ENCODE measurements at regions not wholly inside any gene's neighbourhood (a gene's known extent, or its start where the extent isn't known, plus 50 kb on each side); places are given as distances from the start of the nearest gene placed in this dataset.

- H3K36me3 ChIP-seq (ENCODE audit: insufficient read depth, low read length, poor library complexity, severe bottlenecking) = no peaks in the 10 kb centered on the region
- H3K27ac ChIP-seq (ENCODE audit: low read depth, low read length, poor library complexity, severe bottlenecking) = no peak overlapping the region
- H3K27me3 ChIP-seq (replicated peaks; ENCODE audit: insufficient read depth, low read depth, low read length, poor library complexity) = peaks cover 40% of the 10 kb centered on the region
- TF ChIP-seq CTCF (conservative IDR thresholded peaks at IDR 0.05; ENCODE audit: low read depth, low read length) (no peak), EZH2 (IDR thresholded peaks at IDR 0.05; ENCODE audit: borderline replicate concordance, low read depth, low read length, poor library complexity, severe bottlenecking) (no peak)
- H3K9me3 ChIP-seq (ENCODE audit: low read depth, low read length, poor library complexity, severe bottlenecking) = no peaks in the 10 kb centered on the region
- no peak for DNase-seq (ENCODE audit: low spot score)
- intact Hi-C loops (cut with micrococcal nuclease; ENCODE audit: unreplicated experiment) = no loop called here
- H3K4me3 ChIP-seq (ENCODE audit: low read depth, low read length, poor library complexity, severe bottlenecking) = no peak overlapping the region
- ChIA-PET POLR2A (ENCODE audit: low non-redundant PET) (no interaction called here), CTCF (no interaction called here)
- no TSS peak for BruUV-seq (replicated peaks)
- no peaks in the 10 kb centered on the region for H3K4me1 ChIP-seq (ENCODE audit: insufficient read depth, low read length, poor library complexity, severe bottlenecking)
Measured at GRCh38 chr5:169442913-169443784, 140.4 kb upstream of the SPDL1 start.

DNA sequence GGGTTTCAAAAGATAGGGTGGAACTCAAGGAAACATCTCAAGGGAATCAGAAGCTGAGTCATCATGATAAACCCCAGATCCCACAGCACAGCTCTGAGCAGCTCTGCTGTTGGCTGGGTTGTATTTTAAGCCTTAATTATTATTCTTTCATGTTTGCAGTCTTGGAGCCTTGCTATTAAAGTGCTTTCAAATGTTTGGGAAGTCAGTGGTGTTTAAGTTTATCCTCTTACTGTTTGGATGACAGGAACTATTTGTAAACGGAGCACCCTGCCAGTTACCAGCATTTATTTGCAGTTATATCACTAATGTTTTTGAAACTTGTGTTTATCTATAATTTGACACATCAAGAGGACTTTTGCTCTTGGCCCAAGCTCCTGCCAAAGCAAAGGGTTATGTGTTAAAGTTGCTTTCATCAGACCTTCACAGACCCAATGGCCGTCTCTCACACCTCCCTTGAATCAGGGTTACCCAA is 141.1 kb upstream of the SPDL1 start:
- TF ChIP-seq CTCF (conservative IDR thresholded peaks at IDR 0.05; ENCODE audit: low read depth, low read length) (no peak), EZH2 (IDR thresholded peaks at IDR 0.05; ENCODE audit: borderline replicate concordance, low read depth, low read length, poor library complexity, severe bottlenecking) (no peak)
- Histone ChIP-seq H3K4me1 (ENCODE audit: insufficient read depth, low read length, poor library complexity, severe bottlenecking) (no peaks in the 10 kb centered on the region), H3K4me3 (ENCODE audit: low read depth, low read length, poor library complexity, severe bottlenecking) (no peak overlapping the region), H3K27me3 (replicated peaks; ENCODE audit: insufficient read depth, low read depth, low read length, poor library complexity) (peaks cover 40% of the 10 kb centered on the region), H3K27ac (ENCODE audit: low read depth, low read length, poor library complexity, severe bottlenecking) (no peak overlapping the region), H3K9me3 (ENCODE audit: low read depth, low read length, poor library complexity, severe bottlenecking) (no peaks in the 10 kb centered on the region), H3K36me3 (ENCODE audit: insufficient read depth, low read length, poor library complexity, severe bottlenecking) (no peaks in the 10 kb centered on the region)
- DNase-seq (ENCODE audit: low spot score) = no peak
- intact Hi-C loops (cut with micrococcal nuclease; ENCODE audit: unreplicated experiment) = no loop called here
- BruUV-seq (replicated peaks) = no TSS peak
- ChIA-PET CTCF (no interaction called here), POLR2A (ENCODE audit: low non-redundant PET) (no interaction called here)

- Histone ChIP-seq H3K27me3 (replicated peaks; ENCODE audit: insufficient read depth, low read depth, low read length, poor library complexity) (peaks cover 53% of the 10 kb centered on the region), H3K27ac (ENCODE audit: low read depth, low read length, poor library complexity, severe bottlenecking) (no peak overlapping the region), H3K4me1 (ENCODE audit: insufficient read depth, low read length, poor library complexity, severe bottlenecking) (no peaks in the 10 kb centered on the region), H3K4me3 (ENCODE audit: low read depth, low read length, poor library complexity, severe bottlenecking) (no peak overlapping the region), H3K36me3 (ENCODE audit: insufficient read depth, low read length, poor library complexity, severe bottlenecking) (no peaks in the 10 kb centered on the region), H3K9me3 (ENCODE audit: low read depth, low read length, poor library complexity, severe bottlenecking) (no peaks in the 10 kb centered on the region)
- no TSS peak for BruUV-seq (replicated peaks)
- POLR2A ChIA-PET (ENCODE audit: low non-redundant PET) = no interaction called here
- no peak for DNase-seq (ENCODE audit: low spot score)
- intact Hi-C loops (cut with micrococcal nuclease; ENCODE audit: unreplicated experiment) = no loop called here
- TF ChIP-seq CTCF (conservative IDR thresholded peaks at IDR 0.05; ENCODE audit: low read depth, low read length) (no peak), EZH2 (IDR thresholded peaks at IDR 0.05; ENCODE audit: borderline replicate concordance, low read depth, low read length, poor library complexity, severe bottlenecking) (no peak)
- CTCF ChIA-PET = no interaction called here
Measured at GRCh38 chr5:169440107-169440705, 139.3 kb upstream of the SLIT3 start.

Data from A673 (cell line).